SK-N-SH treated with all-trans-retinoic acid at 6 μM for 48 hours (cell line): ENCODE measurements at regions not wholly inside any gene's neighbourhood (a gene's known extent, or its start where the extent isn't known, plus 50 kb on each side); places are given as distances from the start of the nearest gene placed in this dataset.
"Not testable (repeated sequence)": the region's sequence is repeated elsewhere in the genome, so short reads cannot be mapped to it uniquely, and the experiment has no call there.

Experiments
- ATAC-seq: fragments of 200-7000 bp; cut with Tn5 transposase; 3 replicates; pipeline ENCODE4 v1.9.1; 2020; ENCODE audit warnings: mild to moderate bottlenecking, moderate library complexity
- ARNTL ChIP-seq: fragments of 450-650 bp; formaldehyde crosslinking; IDR thresholded peaks from 2 replicates; pipeline ENCODE4 v1.5.0; 2020; ENCODE audit warnings: low read depth, mild to moderate bottlenecking, moderate library complexity, borderline replicate concordance
- BACH2 ChIP-seq: fragments of 250-450 bp; sonication (Bioruptor Pico); IDR thresholded peaks from 2 replicates; pipeline ENCODE4 v1.9.0; 2021; ENCODE audit warnings: mild to moderate bottlenecking, borderline replicate concordance
- CREB5 ChIP-seq: fragments of 250-450 bp; sonication (Bioruptor Pico); IDR thresholded peaks from 2 replicates; pipeline ENCODE4 v1.5.1; 2020; ENCODE audit warnings: low read depth, mild to moderate bottlenecking, moderate library complexity
- ESRRG ChIP-seq: fragments of 250-450 bp; sonication (Bioruptor Pico); IDR thresholded peaks from 2 replicates; pipeline ENCODE4 v1.6.1; 2021; ENCODE audit warnings: mild to moderate bottlenecking
- OSR1 ChIP-seq: fragments of 250-450 bp; sonication (Bioruptor Pico); IDR thresholded peaks from 2 replicates; pipeline ENCODE4 v1.8.0; 2022; ENCODE audit warnings: moderate library complexity, mild to moderate bottlenecking, inconsistent platforms
- PATZ1 ChIP-seq: fragments of 250-450 bp; sonication (Bioruptor Pico); IDR thresholded peaks from 2 replicates; pipeline ENCODE4 v1.8.0; 2020; ENCODE audit warnings: mild to moderate bottlenecking, moderate library complexity, borderline replicate concordance
- PPARA ChIP-seq: fragments of 250-450 bp; sonication (Bioruptor Pico); IDR thresholded peaks from 2 replicates; pipeline ENCODE4 v1.5.0; 2020; ENCODE audit warnings: mild to moderate bottlenecking, borderline replicate concordance
- RARB ChIP-seq: fragments of 250-450 bp; sonication (Bioruptor Pico); IDR thresholded peaks from 2 replicates; pipeline ENCODE4 v1.8.0; 2021; ENCODE audit warnings: mild to moderate bottlenecking, moderate library complexity
- SNAI2 ChIP-seq: fragments of 250-450 bp; sonication (Bioruptor Pico); IDR thresholded peaks from 2 replicates; pipeline ENCODE4 v1.5.0; 2020; ENCODE audit warnings: mild to moderate bottlenecking, moderate library complexity
- TOX ChIP-seq: fragments of 250-450 bp; sonication (Bioruptor Pico); IDR thresholded peaks from 2 replicates; pipeline ENCODE4 v1.8.0; 2021; ENCODE audit warnings: mild to moderate bottlenecking, moderate library complexity, borderline replicate concordance
- TSHZ2 ChIP-seq: fragments of 250-450 bp; sonication (Bioruptor Pico); IDR thresholded peaks from 2 replicates; pipeline ENCODE4 v1.5.0; 2020; ENCODE audit warnings: mild to moderate bottlenecking, moderate library complexity
- ZFP3 ChIP-seq: fragments of 250-450 bp; sonication (Bioruptor Pico); IDR thresholded peaks from 2 replicates; pipeline ENCODE4 v1.5.0; 2020; ENCODE audit warnings: mild to moderate bottlenecking, moderate library complexity
- ZFP30 ChIP-seq: fragments of 450-650 bp; formaldehyde crosslinking; IDR thresholded peaks from 2 replicates; pipeline ENCODE4 v1.5.0; 2022; ENCODE audit warnings: mild to moderate bottlenecking, moderate library complexity
- ZNF565 ChIP-seq: fragments of 450-650 bp; formaldehyde crosslinking; conservative IDR thresholded peaks from 2 replicates; pipeline ENCODE4 v1.5.0; 2020; ENCODE audit warnings: low read depth, mild to moderate bottlenecking, moderate library complexity
- ZNF70 ChIP-seq: fragments of 450-650 bp; formaldehyde crosslinking; IDR thresholded peaks from 2 replicates; pipeline ENCODE4 v1.5.0; 2020; ENCODE audit warnings: mild to moderate bottlenecking, moderate library complexity
- TF ChIP-seq, protein P1 (sequence below): fragments of 250-450 bp; sonication (Bioruptor Pico); IDR thresholded peaks from 2 replicates; pipeline ENCODE4 v1.5.1; 2021; ENCODE audit warnings: mild to moderate bottlenecking, moderate library complexity

DNA sequence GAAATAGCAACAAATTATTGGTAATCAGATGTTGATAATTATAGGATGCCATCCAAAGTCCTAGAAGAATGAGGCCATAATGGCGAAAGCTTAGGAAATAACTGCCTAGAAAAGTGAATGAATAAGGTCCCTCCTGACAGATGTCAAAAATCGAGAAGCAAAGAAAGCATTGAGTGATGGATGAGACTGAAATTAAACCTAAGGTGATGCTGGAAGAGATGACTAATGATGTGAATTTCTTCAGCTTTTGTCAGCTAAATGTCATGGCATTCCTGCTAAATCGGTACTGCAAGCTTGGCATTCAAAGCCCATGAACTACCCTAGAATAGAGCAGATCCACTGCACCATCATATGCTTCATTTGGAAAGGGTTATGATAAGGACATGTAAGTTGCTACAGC lies 74.8 kb upstream of the RGPD4 start (continued):
- no peak for TF ChIP-seq ARNTL
- TF ChIP-seq ZFP30 (CRISPR knock-in tag), result no peak
- TF ChIP-seq TSHZ2 (CRISPR knock-in tag), result no peak

- ATAC-seq, result not testable (repeated sequence)
These were observed 72.9 kb upstream of the RGPD4 start for GRCh38 chr2:107753806-107754205.

GRCh38 chr2:107757223-107757622 lies 69.5 kb upstream of the RGPD4 start:
- no peak for ATAC-seq
- no peak for TF ChIP-seq ZNF70
- TF ChIP-seq OSR1 (CRISPR knock-in tag), result no peak
- TF ChIP-seq BACH2 (CRISPR knock-in tag), result no peak
- TF ChIP-seq, protein P1, sequence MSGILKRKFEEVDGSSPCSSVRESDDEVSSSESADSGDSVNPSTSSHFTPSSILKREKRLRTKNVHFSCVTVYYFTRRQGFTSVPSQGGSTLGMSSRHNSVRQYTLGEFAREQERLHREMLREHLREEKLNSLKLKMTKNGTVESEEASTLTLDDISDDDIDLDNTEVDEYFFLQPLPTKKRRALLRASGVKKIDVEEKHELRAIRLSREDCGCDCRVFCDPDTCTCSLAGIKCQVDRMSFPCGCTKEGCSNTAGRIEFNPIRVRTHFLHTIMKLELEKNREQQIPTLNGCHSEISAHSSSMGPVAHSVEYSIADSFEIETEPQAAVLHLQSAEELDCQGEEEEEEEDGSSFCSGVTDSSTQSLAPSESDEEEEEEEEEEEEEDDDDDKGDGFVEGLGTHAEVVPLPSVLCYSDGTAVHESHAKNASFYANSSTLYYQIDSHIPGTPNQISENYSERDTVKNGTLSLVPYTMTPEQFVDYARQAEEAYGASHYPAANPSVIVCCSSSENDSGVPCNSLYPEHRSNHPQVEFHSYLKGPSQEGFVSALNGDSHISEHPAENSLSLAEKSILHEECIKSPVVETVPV (CRISPR knock-in tag), result no peak
- TF ChIP-seq TOX (CRISPR knock-in tag), result no peak
- TF ChIP-seq ZFP3, result no peak
- TF ChIP-seq ESRRG (CRISPR knock-in tag), result no peak
- no peak for TF ChIP-seq PATZ1 (CRISPR knock-in tag)
- no peak for TF ChIP-seq RARB
- no peak for TF ChIP-seq PPARA (CRISPR knock-in tag)
- TF ChIP-seq, all 23 proteins: peak for 0

GRCh38 chr2:107760620-107761364 lies 65.9 kb upstream of the RGPD4 start:
- no peak for ATAC-seq
- TF ChIP-seq CREB5 (CRISPR knock-in tag), result no peak
- TF ChIP-seq, all 23 proteins: peak for 0

DNA sequence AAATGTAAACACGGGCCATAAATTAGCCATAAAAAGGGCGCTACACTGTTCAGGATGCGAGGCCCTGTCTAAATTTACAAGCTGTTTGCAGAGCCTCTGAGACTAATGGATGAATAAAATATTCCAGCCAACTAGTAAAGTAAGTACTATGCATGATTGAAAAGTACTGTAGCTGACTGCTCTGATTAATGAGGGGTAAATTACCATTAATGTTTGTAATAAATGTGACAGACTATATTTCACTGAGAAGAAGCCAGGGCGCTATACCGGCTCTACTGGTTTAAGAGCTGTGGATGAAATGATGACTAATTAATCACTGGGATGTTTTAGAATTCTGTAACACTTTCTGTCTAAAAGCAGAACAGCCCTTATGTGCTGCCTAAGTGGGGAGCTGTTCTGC lies 54.3 kb upstream of the RGPD4 start:
- no peak for TF ChIP-seq RARB
- TF ChIP-seq ZNF565 (CRISPR knock-in tag), result no peak
- TF ChIP-seq CREB5 (CRISPR knock-in tag), result no peak
- no peak for TF ChIP-seq ESRRG (CRISPR knock-in tag)
- no peak for TF ChIP-seq SNAI2 (CRISPR knock-in tag)
- no peak for TF ChIP-seq ARNTL

More for the DNA sequence above, 54.3 kb upstream of the RGPD4 start:
- ATAC-seq, result no peak
